HEK293 (cell line): ENCODE measurements at regions not wholly inside any gene's neighbourhood (a gene's known extent, or its start where the extent isn't known, plus 50 kb on each side); places are given as distances from the start of the nearest gene placed in this dataset.
"Not testable (repeated sequence)": the region's sequence is repeated elsewhere in the genome, so short reads cannot be mapped to it uniquely, and the experiment has no call there.

Source experiments
- CTCF ChIA-PET: fragments of 350-600 bp; formaldehyde crosslinking; extraction: SDS; loops from one replicate; lab custom pipeline; 2021; ENCODE audit warnings: antibody characterized with exemption; lab: Yijun Ruan, JAX
- POLR2A ChIA-PET: fragments of 300-600 bp; formaldehyde crosslinking; extraction: SDS; loops from one replicate; lab custom pipeline; 2020; ENCODE audit warnings: antibody characterized with exemption, inconsistent platforms; lab: Yijun Ruan, JAX
- H3K27ac ChIP-seq: fragments of 200-500 bp; sonication (Bioruptor generic); 2 replicates; pipeline ENCODE4 v1.5.1; 2014; ENCODE audit warnings: low read depth, low read length, control low read depth, inconsistent platforms; ENCODE audit errors: extremely low read depth
- H3K36me3 ChIP-seq, 2 experiments: fragments of 200-500 bp in 1 of 2; sonication (Bioruptor generic) in 1 of 2; 1 replicate in 1 of 2; 2 replicates in 1 of 2; pipeline ENCODE4 v1.5.1; 2014 to 2017; ENCODE audit warnings: inconsistent platforms in 2 of 2, low read length in 2 of 2; ENCODE audit not compliant: control insufficient read depth in 2 of 2, insufficient read depth in 1 of 2
- H3K4me1 ChIP-seq: fragments of 200-500 bp; sonication (Bioruptor generic); 2 replicates; pipeline ENCODE4 v1.5.1; 2014; ENCODE audit warnings: mild to moderate bottlenecking, low read length, inconsistent platforms; ENCODE audit not compliant: control insufficient read depth, insufficient read depth
- H3K4me3 ChIP-seq: 2 replicates; pipeline ENCODE4 v1.5.1; 2011; ENCODE audit warnings: low read depth, mild to moderate bottlenecking, control low read depth, low read length, moderate library complexity
- H3K9me3 ChIP-seq: fragments of 200-500 bp; sonication (Bioruptor generic); 2 replicates; pipeline ENCODE4 v1.5.1; 2014; ENCODE audit warnings: low read depth, low read length, inconsistent platforms; ENCODE audit not compliant: control insufficient read depth, insufficient read depth
- BCL11A ChIP-seq: fragments of 450-650 bp; formaldehyde crosslinking; IDR thresholded peaks from 2 replicates; pipeline ENCODE4 v1.5.1; 2016; ENCODE audit warnings: low read depth, missing biosample characterization, missing genetic modification characterization
- HOXA7 ChIP-seq: sonication (generic); formaldehyde crosslinking; IDR thresholded peaks from 2 replicates; pipeline ENCODE4 v1.8.1; 2022; ENCODE audit warnings: missing genetic modification reagents, borderline replicate concordance
- KLF16 ChIP-seq: fragments of 450-650 bp; formaldehyde crosslinking; IDR thresholded peaks from 2 replicates; pipeline ENCODE4 v1.5.1; 2017; ENCODE audit warnings: missing biosample characterization, missing genetic modification characterization
- MEIS1 ChIP-seq: sonication (generic); formaldehyde crosslinking; IDR thresholded peaks from 2 replicates; pipeline ENCODE4 v1.8.1; 2022; ENCODE audit warnings: missing genetic modification reagents, mild to moderate bottlenecking, borderline replicate concordance
- REPIN1 ChIP-seq: fragments of 450-650 bp; formaldehyde crosslinking; IDR thresholded peaks from 2 replicates; pipeline ENCODE4 v1.5.1; 2017; ENCODE audit warnings: missing biosample characterization, missing genetic modification characterization, low read depth
- ZBTB7A ChIP-seq: fragments of 450-650 bp; formaldehyde crosslinking; IDR thresholded peaks from 2 replicates; pipeline ENCODE4 v1.5.1; 2016; ENCODE audit warnings: low read depth, missing biosample characterization, missing genetic modification characterization
- ZBTB8A ChIP-seq: fragments of 450-650 bp; formaldehyde crosslinking; IDR thresholded peaks from 2 replicates; pipeline ENCODE4 v1.5.1; 2016; ENCODE audit warnings: missing biosample characterization, missing genetic modification characterization
- ZNF114 ChIP-seq: fragments of 450-650 bp; formaldehyde crosslinking; IDR thresholded peaks from 2 replicates; pipeline ENCODE4 v1.5.0; 2017; ENCODE audit warnings: missing biosample characterization, missing genetic modification characterization
- ZNF157 ChIP-seq: fragments of 450-650 bp; formaldehyde crosslinking; IDR thresholded peaks from 2 replicates; pipeline ENCODE4 v1.5.1; 2016; ENCODE audit warnings: missing biosample characterization, missing genetic modification characterization
- ZNF202 ChIP-seq: fragments of 450-650 bp; formaldehyde crosslinking; IDR thresholded peaks from 2 replicates; pipeline ENCODE4 v1.5.1; 2016; ENCODE audit warnings: missing biosample characterization, missing genetic modification characterization, borderline replicate concordance
- ZNF292 ChIP-seq: fragments of 450-650 bp; formaldehyde crosslinking; IDR thresholded peaks from 2 replicates; pipeline ENCODE4 v1.5.1; 2016; ENCODE audit warnings: low read depth, missing biosample characterization, missing genetic modification characterization, borderline replicate concordance
- ZNF426 ChIP-seq: fragments of 450-650 bp; formaldehyde crosslinking; IDR thresholded peaks from 2 replicates; pipeline ENCODE4 v1.5.1; 2017; ENCODE audit warnings: missing biosample characterization, missing genetic modification characterization, mild to moderate bottlenecking, inconsistent platforms, moderate library complexity
- ZNF501 ChIP-seq: fragments of 450-650 bp; formaldehyde crosslinking; IDR thresholded peaks from 2 replicates; pipeline ENCODE4 v1.5.1; 2016; ENCODE audit warnings: missing biosample characterization, missing genetic modification characterization
- ZNF510 ChIP-seq: fragments of 450-650 bp; formaldehyde crosslinking; IDR thresholded peaks from 2 replicates; pipeline ENCODE4 v1.5.1; 2018; ENCODE audit warnings: mild to moderate bottlenecking, missing genetic modification characterization, missing biosample characterization; ENCODE audit not compliant: insufficient replicate concordance
- ZNF555 ChIP-seq: fragments of 450-650 bp; formaldehyde crosslinking; conservative IDR thresholded peaks from 2 replicates; pipeline ENCODE4 v1.5.1; 2017; ENCODE audit warnings: missing biosample characterization, mild to moderate bottlenecking, missing genetic modification characterization, inconsistent platforms
- ZNF623 ChIP-seq: fragments of 450-650 bp; formaldehyde crosslinking; IDR thresholded peaks from 2 replicates; pipeline ENCODE4 v1.5.1; 2016; ENCODE audit warnings: missing biosample characterization, missing genetic modification characterization
- ZNF654 ChIP-seq: fragments of 450-650 bp; formaldehyde crosslinking; IDR thresholded peaks from 2 replicates; pipeline ENCODE4 v1.5.1; 2016; ENCODE audit warnings: low read depth, missing biosample characterization, missing genetic modification characterization
- ZNF670 ChIP-seq: fragments of 450-650 bp; formaldehyde crosslinking; IDR thresholded peaks from 2 replicates; pipeline ENCODE4 v1.5.1; 2016; ENCODE audit warnings: missing biosample characterization, missing genetic modification characterization, low read depth
- ZNF768 ChIP-seq: fragments of 450-650 bp; formaldehyde crosslinking; IDR thresholded peaks from 2 replicates; pipeline ENCODE4 v1.5.1; 2018; ENCODE audit warnings: missing biosample characterization, mild to moderate bottlenecking, missing genetic modification characterization
- TF ChIP-seq, protein P1 (sequence below): fragments of 450-650 bp; formaldehyde crosslinking; optimal IDR thresholded peaks from 2 replicates; pipeline ENCODE3; 2016; ENCODE audit warnings: missing biosample characterization, mild to moderate bottlenecking, missing genetic modification characterization
- TF ChIP-seq, protein P2 (sequence below): fragments of 450-650 bp; formaldehyde crosslinking; IDR thresholded peaks from 2 replicates; pipeline ENCODE4 v1.5.1; 2017; ENCODE audit warnings: missing biosample characterization, missing genetic modification characterization
- TF ChIP-seq, protein P3 (sequence below): IDR thresholded peaks from 2 replicates; pipeline ENCODE4 v1.6.1; 2011; ENCODE audit warnings: mild to moderate bottlenecking, low read depth, low read length, borderline replicate concordance
- TF ChIP-seq, protein P4 (sequence below): fragments of 450-650 bp; formaldehyde crosslinking; IDR thresholded peaks from 2 replicates; pipeline ENCODE4 v1.5.1; 2017; ENCODE audit warnings: missing biosample characterization, mild to moderate bottlenecking, missing genetic modification characterization, moderate library complexity

DNA sequence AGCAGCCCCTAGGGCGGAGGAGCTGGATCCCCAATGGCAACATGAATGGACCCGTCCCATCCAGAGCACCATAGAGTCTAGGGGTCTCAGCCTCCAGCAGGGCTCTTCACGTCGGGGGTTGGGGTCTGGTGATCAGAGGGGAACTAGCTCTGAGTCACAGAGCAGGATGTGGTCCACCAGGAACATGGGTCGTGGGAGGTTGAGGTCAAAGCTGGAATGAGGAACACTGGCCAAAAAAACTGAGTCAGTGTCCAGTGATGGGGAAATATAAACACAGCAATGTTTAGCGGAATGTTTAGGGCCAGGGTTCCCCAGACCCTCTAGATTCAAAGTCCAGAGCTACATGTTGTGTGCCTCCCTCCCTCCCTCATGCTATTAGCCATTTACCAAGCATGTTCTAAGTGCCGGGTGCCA lies 79.1 kb upstream of the C16orf82 start (continued):
- TF ChIP-seq, protein P1, sequence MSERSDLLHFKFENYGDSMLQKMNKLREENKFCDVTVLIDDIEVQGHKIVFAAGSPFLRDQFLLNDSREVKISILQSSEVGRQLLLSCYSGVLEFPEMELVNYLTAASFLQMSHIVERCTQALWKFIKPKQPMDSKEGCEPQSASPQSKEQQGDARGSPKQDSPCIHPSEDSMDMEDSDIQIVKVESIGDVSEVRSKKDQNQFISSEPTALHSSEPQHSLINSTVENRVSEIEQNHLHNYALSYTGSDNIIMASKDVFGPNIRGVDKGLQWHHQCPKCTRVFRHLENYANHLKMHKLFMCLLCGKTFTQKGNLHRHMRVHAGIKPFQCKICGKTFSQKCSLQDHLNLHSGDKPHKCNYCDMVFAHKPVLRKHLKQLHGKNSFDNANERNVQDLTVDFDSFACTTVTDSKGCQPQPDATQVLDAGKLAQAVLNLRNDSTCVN (tag by site-specific recombination), result no peak
- no peak for TF ChIP-seq ZNF670 (tag by site-specific recombination)
- no peak for TF ChIP-seq ZBTB7A (tag by site-specific recombination)
- TF ChIP-seq, protein P2, sequence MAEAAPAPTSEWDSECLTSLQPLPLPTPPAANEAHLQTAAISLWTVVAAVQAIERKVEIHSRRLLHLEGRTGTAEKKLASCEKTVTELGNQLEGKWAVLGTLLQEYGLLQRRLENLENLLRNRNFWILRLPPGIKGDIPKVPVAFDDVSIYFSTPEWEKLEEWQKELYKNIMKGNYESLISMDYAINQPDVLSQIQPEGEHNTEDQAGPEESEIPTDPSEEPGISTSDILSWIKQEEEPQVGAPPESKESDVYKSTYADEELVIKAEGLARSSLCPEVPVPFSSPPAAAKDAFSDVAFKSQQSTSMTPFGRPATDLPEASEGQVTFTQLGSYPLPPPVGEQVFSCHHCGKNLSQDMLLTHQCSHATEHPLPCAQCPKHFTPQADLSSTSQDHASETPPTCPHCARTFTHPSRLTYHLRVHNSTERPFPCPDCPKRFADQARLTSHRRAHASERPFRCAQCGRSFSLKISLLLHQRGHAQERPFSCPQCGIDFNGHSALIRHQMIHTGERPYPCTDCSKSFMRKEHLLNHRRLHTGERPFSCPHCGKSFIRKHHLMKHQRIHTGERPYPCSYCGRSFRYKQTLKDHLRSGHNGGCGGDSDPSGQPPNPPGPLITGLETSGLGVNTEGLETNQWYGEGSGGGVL (tag by site-specific recombination), result no peak
- no peak for TF ChIP-seq HOXA7 (CRISPR knock-in tag)
- no peak for TF ChIP-seq KLF16 (tag by site-specific recombination)
- no peak for TF ChIP-seq ZNF510 (tag by site-specific recombination)
- TF ChIP-seq, protein P3, sequence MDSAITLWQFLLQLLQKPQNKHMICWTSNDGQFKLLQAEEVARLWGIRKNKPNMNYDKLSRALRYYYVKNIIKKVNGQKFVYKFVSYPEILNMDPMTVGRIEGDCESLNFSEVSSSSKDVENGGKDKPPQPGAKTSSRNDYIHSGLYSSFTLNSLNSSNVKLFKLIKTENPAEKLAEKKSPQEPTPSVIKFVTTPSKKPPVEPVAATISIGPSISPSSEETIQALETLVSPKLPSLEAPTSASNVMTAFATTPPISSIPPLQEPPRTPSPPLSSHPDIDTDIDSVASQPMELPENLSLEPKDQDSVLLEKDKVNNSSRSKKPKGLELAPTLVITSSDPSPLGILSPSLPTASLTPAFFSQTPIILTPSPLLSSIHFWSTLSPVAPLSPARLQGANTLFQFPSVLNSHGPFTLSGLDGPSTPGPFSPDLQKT, result no peak

DNA sequence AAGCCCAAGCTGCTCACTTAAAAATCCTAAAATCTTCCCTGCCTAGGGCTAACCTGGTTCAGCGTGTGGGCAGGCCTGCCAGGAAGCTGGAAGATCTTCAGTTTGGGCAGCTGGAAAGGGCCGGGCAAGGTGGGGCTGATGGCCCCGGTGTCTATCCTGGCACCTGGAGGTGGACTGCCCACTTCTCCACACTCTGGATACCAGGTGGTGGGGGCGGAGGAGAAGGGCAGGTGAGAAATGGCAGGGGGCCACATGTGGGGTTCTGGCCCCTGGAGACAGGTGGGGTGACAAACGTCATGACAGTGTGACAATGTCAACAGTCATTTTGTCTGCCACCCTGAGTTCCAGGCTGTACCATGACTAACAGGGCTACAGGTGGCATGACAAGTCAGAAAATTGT lies 78.5 kb upstream of the C16orf82 start:
- TF ChIP-seq ZNF501 (tag by site-specific recombination) (no peak), ZNF157 (tag by site-specific recombination) (no peak), BCL11A (tag by site-specific recombination) (no peak), ZNF202 (tag by site-specific recombination) (no peak), ZNF114 (tag by site-specific recombination) (no peak), ZNF292 (no peak), ZNF768 (tag by site-specific recombination) (no peak), REPIN1 (tag by site-specific recombination) (no peak), MEIS1 (CRISPR knock-in tag) (no peak)
- TF ChIP-seq, protein P4, sequence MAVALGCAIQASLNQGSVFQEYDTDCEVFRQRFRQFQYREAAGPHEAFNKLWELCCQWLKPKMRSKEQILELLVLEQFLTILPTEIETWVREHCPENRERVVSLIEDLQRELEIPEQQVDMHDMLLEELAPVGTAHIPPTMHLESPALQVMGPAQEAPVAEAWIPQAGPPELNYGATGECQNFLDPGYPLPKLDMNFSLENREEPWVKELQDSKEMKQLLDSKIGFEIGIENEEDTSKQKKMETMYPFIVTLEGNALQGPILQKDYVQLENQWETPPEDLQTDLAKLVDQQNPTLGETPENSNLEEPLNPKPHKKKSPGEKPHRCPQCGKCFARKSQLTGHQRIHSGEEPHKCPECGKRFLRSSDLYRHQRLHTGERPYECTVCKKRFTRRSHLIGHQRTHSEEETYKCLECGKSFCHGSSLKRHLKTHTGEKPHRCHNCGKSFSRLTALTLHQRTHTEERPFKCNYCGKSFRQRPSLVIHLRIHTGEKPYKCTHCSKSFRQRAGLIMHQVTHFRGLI, result no peak
- ChIA-PET POLR2A (no interaction called here), CTCF (no interaction called here)
- no peak overlapping the region for H3K4me3 ChIP-seq
- H3K36me3 ChIP-seq, result no peaks in the 10 kb centered on the region
- H3K9me3 ChIP-seq, result no peaks in the 10 kb centered on the region
- no peaks in the 10 kb centered on the region for H3K4me1 ChIP-seq
- H3K27ac ChIP-seq, result no peak overlapping the region

DNA sequence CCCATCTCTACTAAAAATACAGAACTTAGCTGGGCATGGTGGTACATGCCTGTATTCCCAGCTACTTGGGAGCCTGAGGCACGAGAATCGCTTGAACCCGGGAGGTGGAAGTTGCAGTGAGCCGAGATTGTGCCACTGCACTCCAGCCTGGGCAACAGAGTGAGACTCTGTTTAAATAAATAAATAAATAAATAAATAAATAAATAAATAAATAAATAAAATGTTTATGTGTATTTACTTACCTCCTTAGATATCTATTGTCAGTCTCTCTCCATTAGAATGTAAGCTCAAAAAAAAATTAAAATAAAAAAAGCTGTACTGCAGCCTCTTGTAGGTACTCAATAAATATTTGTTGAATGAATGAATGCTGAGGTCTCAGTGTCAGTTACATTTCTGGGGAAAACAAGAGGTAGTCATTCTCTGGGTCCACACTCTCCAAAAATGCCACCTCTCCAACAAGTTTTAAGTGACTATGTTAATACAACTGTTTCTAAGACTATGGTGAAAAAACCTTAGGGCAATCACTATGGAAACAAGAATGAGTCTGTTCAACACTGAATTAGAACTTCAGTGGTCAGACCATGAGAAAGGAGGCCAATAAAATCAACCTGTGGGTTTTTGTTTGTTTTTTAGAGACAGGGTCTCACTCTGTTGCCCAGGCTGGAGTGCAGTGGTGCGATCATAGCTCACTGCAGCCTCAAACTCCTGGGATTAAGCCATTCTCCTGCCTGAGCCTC lies 76.2 kb upstream of the C16orf82 start:
- H3K9me3 ChIP-seq, result not testable (repeated sequence)
- TF ChIP-seq ZNF654 (tag by site-specific recombination) (0 out of 2 replicates have a peak, but pooled peaks have one; percentile 13), ZNF426 (tag by site-specific recombination) (peak; percentile 57), ZNF555 (tag by site-specific recombination) (peak; percentile 49), ZBTB8A (tag by site-specific recombination) (peak; percentile 26; the same call in 1 of the 2 replicates), ZNF202 (tag by site-specific recombination) (0 out of 2 replicates have a peak, but pooled peaks have one; percentile 21), ZNF623 (tag by site-specific recombination) (peak; percentile 30; the same call in 1 of the 2 replicates)

More for the DNA sequence above, 76.2 kb upstream of the C16orf82 start:
- H3K4me3 ChIP-seq, H3K27ac ChIP-seq, H3K4me1 ChIP-seq, POLR2A ChIA-PET, H3K36me3 ChIP-seq: not testable (repeated sequence)
- CTCF ChIA-PET, result interaction anchor here (0.6 kb wide), 1 partner anchor 120 kb away, joined by 4 read pairs; no protein-coding TSS in a partner anchor
